Astrocyte of the cerebellum (primary cell): ENCODE measurements at regions not wholly inside any gene's neighbourhood (a gene's known extent, or its start where the extent isn't known, plus 50 kb on each side); places are given as distances from the start of the nearest gene placed in this dataset.

Source experiments
- DNase-seq: peaks from one replicate; pipeline ENCODE4 v3.0.0-alpha.2; 2011; ENCODE audit warnings: low read depth
- H3K4me3 ChIP-seq: 2 replicates; pipeline ENCODE4 v1.5.1; 2011; ENCODE audit warnings: mild to moderate bottlenecking, low read depth, low read length, moderate library complexity
- CTCF ChIP-seq: IDR thresholded peaks from 2 replicates; pipeline ENCODE4 v1.5.1; 2012; ENCODE audit warnings: low read length, low read depth, moderate library complexity, mild to moderate bottlenecking; ENCODE audit errors: missing control alignments
- in situ Hi-C: cut with HindIII; loops from 2 replicates; pipeline ENCODE4 v1.10.0; 2017; ENCODE audit warnings: low sequenced_read_pairs

- no peak for DNase-seq
- TF ChIP-seq CTCF: no peak
- H3K4me3 ChIP-seq: no peak overlapping the region
- in situ Hi-C loops: loop anchor here (10.0 kb wide), 1 partner anchor 376 kb away; no protein-coding TSS in a partner anchor
Observed at GRCh38 chr19:32178956-32179355, 166.5 kb upstream of the ZNF507 start.

- in situ Hi-C loops: no loop called here
- TF ChIP-seq CTCF: no peak
- H3K4me3 ChIP-seq: no peak overlapping the region
- DNase-seq: no peak
Observed at GRCh38 chr19:32181216-32181920, 164.0 kb upstream of the ZNF507 start.

- no peak for DNase-seq
- H3K4me3 ChIP-seq: no peak overlapping the region
- TF ChIP-seq CTCF: no peak
- in situ Hi-C loops: no loop called here
Observed at GRCh38 chr19:32186542-32187330, 158.7 kb upstream of the ZNF507 start.

- DNase-seq: no peak
- no peak overlapping the region for H3K4me3 ChIP-seq
- no peak for TF ChIP-seq CTCF
- in situ Hi-C loops: no loop called here
Observed at GRCh38 chr19:32188921-32189320, 156.5 kb upstream of the ZNF507 start.

- in situ Hi-C loops: no loop called here
- H3K4me3 ChIP-seq: no peak overlapping the region
- DNase-seq: no peak
- no peak for TF ChIP-seq CTCF
Observed at GRCh38 chr19:32189956-32190706, 155.3 kb upstream of the ZNF507 start.

- in situ Hi-C loops: no loop called here
- TF ChIP-seq CTCF: no peak
- no peak for DNase-seq
Observed at GRCh38 chr19:32191921-32192320, 153.5 kb upstream of the ZNF507 start.

More at GRCh38 chr19:32191921-32192320, 153.5 kb upstream of the ZNF507 start:
- H3K4me3 ChIP-seq: no peak overlapping the region
